GM12875 (cell line): ENCODE measurements at regions not wholly inside any gene's neighbourhood (a gene's known extent, or its start where the extent isn't known, plus 50 kb on each side); places are given as distances from the start of the nearest gene placed in this dataset.

ENCODE experiments used
- H3K4me3 ChIP-seq: one replicate; pipeline ENCODE4 v1.5.1; 2011; ENCODE audit warnings: low read depth, low read length, control low read depth
- TF ChIP-seq, protein P1 (sequence below): IDR thresholded peaks from 2 replicates; pipeline ENCODE4 v1.5.1; 2011; ENCODE audit warnings: low read depth, mild to moderate bottlenecking, control low read depth, inconsistent platforms, low read length, moderate library complexity, borderline replicate concordance; ENCODE audit not compliant: insufficient read depth

DNA sequence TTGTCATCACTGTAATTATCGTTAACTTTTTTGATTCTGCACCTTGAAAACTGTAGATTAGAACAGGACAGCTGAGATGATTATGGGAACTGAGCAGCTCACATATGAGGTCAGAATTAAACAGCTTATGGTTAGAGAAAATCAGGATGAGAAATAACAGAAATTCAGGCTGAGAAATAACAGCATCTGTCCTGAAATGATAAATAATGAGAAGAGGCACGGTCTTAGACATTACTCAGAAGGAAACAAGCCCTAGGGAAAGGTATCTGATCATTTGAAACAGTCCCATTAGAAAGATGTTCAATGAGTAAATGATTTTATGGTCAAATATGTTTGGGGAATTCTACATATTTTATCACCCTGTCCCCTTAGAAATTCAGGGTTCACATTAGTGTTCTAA lies 65.6 kb upstream of the PCGF5 start:
- no peak overlapping the region for H3K4me3 ChIP-seq
- TF ChIP-seq, protein P1, sequence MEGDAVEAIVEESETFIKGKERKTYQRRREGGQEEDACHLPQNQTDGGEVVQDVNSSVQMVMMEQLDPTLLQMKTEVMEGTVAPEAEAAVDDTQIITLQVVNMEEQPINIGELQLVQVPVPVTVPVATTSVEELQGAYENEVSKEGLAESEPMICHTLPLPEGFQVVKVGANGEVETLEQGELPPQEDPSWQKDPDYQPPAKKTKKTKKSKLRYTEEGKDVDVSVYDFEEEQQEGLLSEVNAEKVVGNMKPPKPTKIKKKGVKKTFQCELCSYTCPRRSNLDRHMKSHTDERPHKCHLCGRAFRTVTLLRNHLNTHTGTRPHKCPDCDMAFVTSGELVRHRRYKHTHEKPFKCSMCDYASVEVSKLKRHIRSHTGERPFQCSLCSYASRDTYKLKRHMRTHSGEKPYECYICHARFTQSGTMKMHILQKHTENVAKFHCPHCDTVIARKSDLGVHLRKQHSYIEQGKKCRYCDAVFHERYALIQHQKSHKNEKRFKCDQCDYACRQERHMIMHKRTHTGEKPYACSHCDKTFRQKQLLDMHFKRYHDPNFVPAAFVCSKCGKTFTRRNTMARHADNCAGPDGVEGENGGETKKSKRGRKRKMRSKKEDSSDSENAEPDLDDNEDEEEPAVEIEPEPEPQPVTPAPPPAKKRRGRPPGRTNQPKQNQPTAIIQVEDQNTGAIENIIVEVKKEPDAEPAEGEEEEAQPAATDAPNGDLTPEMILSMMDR: no peak

DNA sequence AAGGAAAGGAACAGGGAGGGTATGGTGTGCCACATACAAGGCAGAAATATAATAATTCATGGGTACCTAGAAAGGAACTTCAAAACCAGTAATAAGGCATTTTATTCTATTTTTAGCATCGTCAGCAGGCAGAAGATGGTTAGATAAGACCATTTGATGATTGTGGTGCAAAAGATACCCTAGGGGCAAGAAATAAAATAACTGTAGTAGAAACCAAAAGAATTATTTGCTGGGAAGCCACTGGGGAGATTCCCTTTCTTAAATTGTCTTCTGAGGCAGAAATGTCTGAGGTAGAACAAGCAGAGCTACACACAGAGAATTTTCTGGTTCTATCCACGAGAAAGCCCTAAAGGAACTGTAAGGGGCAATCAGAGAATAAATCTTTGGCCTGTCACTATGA lies 64.3 kb upstream of the PCGF5 start:
- no peak overlapping the region for H3K4me3 ChIP-seq
- TF ChIP-seq, protein P1: no peak

DNA sequence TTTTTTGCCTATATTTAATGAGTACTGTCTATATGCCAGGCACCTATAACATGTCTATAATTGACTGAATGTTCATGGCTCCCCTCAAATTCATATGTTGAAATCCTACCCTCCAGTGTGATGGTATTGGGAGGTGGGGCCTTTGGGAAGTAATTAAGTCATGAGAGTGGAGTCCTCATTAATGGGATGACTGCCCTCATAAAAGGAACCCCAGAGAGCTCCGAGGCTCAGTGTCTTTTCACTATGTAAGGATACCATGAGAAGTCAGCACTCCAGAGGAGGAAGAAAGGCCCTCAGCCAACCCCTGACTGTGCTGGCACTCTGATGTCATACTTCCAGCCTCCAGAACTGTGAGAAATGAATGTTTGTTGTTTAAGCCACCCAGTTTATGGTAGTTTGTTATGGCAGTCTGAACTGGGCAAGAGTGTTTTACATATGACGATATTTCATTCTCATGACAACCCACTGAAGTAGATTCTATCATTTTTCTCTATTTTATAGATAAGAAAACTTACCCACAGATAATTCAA lies 61.1 kb upstream of the PCGF5 start:
- TF ChIP-seq, protein P1: no peak
- no peak overlapping the region for H3K4me3 ChIP-seq

DNA sequence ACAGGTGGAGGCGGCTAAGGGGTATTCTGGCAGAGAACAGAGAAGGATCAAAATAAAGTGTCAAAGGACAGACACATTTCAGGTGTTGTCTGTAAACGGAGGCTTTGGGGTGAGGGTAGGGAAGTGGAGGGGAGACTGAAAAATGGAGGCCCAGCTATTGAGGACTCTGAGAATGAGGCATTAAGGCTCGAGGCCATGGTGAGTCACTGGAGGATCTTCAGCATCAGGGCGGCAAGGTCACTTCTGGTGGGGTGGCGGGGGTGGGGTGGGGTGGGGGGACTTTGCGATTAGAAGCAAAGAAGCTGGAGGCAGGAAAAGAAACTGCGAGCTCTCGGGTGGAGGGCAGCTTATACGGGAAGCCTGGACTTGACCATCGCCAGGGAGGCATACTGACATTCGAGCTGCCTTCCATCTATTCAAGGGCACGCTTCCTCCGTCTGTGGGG lies 58.4 kb upstream of the PCGF5 start:
- TF ChIP-seq, protein P1: no peak
- peak overlapping the region; percentile 83 for H3K4me3 ChIP-seq

DNA sequence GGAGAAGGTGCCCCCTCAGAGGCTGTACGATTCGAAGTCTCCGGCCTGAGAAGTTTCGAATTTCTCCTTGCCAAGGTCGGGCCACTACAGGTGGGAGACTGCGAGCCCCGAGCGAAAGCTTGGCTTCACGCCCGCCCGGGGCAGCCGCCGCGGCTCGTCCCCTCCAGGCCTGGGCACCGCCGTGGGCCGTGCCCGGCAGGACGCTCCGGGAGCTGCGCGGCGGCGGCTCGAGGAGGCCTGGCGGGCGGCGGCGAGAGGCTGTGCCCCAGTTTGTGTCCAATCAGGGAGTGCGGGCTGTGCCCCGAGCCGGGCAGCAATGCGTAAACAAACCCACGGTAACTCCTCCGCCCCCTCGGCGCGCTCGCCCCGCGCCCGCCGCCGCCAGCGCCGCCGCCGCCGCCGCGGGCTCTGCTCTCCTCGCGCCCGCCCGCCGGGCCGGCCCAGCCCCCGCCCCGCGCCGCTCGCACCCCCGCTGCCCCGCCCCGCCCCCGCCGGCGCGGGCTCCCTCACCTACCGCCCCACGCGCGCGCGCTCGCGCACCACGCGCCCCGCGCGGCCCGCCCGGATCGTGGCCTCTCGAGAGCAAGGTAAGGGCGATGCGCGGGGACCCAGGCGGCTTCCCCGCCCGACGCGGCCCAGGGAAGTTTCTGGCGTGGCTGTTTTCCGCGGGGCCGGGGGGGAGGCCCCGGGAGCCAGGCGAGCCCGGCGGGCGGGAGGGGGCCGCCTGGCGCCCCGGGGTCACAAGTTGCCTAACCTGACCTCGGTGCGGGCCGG lies 57.8 kb upstream of the PCGF5 start:
- TF ChIP-seq, protein P1: no peak
- peak overlapping the region; percentile 89 for H3K4me3 ChIP-seq

DNA sequence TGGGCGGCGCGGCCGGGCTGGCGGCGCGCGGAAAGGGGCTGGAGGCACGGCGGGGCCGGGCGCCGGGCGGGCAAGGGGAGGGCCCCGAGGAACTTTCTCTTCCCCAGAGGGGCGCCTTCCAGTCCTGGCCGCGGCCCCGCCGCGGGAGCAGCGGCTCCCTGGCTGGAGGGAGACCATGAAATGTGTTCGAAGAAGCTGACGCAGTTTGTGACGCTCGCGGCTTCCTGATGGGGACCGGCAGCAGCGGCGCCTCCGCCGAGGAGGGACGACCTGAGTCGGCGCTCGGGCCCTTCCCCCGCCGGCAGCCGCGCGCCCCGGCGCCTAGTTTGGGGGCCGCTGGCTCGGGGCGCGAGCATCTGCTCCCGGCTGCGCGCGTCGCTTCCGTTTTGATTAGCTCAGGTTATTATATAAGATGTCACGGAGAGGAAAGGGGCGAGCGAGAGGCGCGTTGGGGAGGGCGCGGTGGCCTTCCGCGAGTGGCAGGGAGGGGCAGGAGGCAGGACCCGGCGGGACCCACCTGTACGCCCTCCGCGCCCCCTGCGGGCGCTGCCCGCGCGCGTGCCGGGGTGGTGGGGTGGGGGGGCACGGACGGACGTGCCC lies 57.1 kb upstream of the PCGF5 start:
- peak overlapping the region; percentile 89 for H3K4me3 ChIP-seq
- TF ChIP-seq, protein P1: 0 out of 2 replicates have a peak, but pooled peaks have one; percentile 10
